ENCODE measurements at regions not wholly inside any gene's neighbourhood (a gene's known extent, or its start where the extent isn't known, plus 50 kb on each side); places are given as distances from the start of the nearest gene placed in this dataset.

DNA sequence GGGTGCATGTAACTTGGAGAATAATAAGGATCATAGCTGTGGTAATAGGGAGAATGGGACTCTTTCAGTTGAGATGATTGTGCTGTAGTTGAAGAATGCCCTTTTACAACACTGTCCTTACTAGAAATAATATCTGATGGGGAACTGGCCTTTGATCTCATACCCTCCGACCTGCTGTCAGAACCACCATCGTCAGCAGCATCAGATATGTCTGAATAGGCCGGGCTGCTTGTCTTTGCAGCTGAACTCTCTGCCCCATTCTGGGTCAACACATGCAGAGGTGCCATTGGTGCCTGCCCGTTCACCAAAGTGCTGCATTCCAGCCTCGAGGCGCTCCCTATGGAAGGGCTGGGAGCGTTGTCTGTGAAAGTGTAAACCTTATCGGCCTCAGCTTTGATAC, 99.1 kb downstream of the ZNF608 start:
- TF ChIP-seq SIN3A (IDR thresholded peaks at IDR 0.05; ENCODE audit: borderline replicate concordance, insufficient read depth, low read length): no peak
- no peak for TF ChIP-seq TAF1 (IDR thresholded peaks at IDR 0.05; ENCODE audit: borderline replicate concordance, insufficient read depth, low read length)
- TF ChIP-seq REST (IDR thresholded peaks at IDR 0.05; ENCODE audit: insufficient read depth in 1 of 2, low read depth in 2 of 2, low read length in 2 of 2): no peak
- no peak for TF ChIP-seq POLR2AphosphoS5 (IDR thresholded peaks at IDR 0.05; ENCODE audit: low read depth, low read length)
- no peak for TF ChIP-seq FOXP2 (optimal IDR thresholded peaks at IDR 0.05; ENCODE audit: borderline replicate concordance, extremely low read depth, extremely low read length, insufficient read depth)

- TF ChIP-seq POLR2AphosphoS5 (IDR thresholded peaks at IDR 0.05; ENCODE audit: low read depth, low read length): no peak
- no peak for TF ChIP-seq REST (IDR thresholded peaks at IDR 0.05; ENCODE audit: insufficient read depth in 1 of 2, low read depth in 2 of 2, low read length in 2 of 2)
- no peak for TF ChIP-seq TAF1 (IDR thresholded peaks at IDR 0.05; ENCODE audit: borderline replicate concordance, insufficient read depth, low read length)
- no peak for TF ChIP-seq FOXP2 (optimal IDR thresholded peaks at IDR 0.05; ENCODE audit: borderline replicate concordance, extremely low read depth, extremely low read length, insufficient read depth)
- no peak for TF ChIP-seq SIN3A (IDR thresholded peaks at IDR 0.05; ENCODE audit: borderline replicate concordance, insufficient read depth, low read length)
Measured at GRCh38 chr5:124645396-124645795, 101.0 kb downstream of the ZNF608 start.

DNA sequence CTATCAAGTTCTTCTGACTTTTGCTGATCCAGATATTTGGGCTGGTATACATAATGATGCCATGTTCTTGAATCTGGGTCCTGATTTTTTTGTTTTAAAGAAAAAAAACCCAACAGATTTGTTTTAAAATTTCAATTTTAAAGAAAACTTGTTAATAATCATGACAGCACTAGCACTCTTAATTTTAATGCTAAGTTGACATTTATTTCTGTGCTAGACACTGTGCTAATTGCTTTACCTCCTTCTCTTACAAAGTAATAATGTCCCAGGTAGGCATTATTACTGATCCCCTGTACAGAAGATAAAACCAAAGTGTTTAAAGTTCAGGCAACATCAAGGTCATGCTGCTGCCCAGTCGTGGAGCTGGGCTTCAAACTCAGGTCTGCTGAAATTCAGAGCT, 101.9 kb downstream of the ZNF608 start:
- TF ChIP-seq SIN3A (IDR thresholded peaks at IDR 0.05; ENCODE audit: borderline replicate concordance, insufficient read depth, low read length): no peak
- no peak for TF ChIP-seq TAF1 (IDR thresholded peaks at IDR 0.05; ENCODE audit: borderline replicate concordance, insufficient read depth, low read length)
- TF ChIP-seq FOXP2 (optimal IDR thresholded peaks at IDR 0.05; ENCODE audit: borderline replicate concordance, extremely low read depth, extremely low read length, insufficient read depth): no peak
- no peak for TF ChIP-seq POLR2AphosphoS5 (IDR thresholded peaks at IDR 0.05; ENCODE audit: low read depth, low read length)
- no peak for TF ChIP-seq REST (IDR thresholded peaks at IDR 0.05; ENCODE audit: insufficient read depth in 1 of 2, low read depth in 2 of 2, low read length in 2 of 2)

DNA sequence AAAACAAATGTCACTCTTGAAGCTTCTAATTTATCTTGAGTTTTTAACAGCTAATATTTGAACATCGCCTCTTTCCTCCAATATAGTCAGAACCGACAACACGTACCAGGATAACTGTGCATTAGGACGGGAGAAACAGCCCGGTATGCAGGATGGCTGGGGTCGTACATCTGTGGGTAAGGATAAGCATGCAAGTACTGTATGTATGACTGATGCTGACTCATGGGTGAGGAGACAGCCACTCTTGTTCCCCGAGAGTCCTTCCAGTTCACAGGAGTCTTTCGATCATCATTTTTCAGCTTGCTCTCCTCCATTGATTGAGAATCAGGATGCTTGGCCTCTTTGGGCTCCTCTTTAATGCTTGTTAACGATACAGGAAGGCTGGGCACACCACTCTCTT, 102.3 kb downstream of the ZNF608 start:
- no peak for TF ChIP-seq POLR2AphosphoS5 (IDR thresholded peaks at IDR 0.05; ENCODE audit: low read depth, low read length)
- TF ChIP-seq FOXP2 (optimal IDR thresholded peaks at IDR 0.05; ENCODE audit: borderline replicate concordance, extremely low read depth, extremely low read length, insufficient read depth): no peak
- TF ChIP-seq TAF1 (IDR thresholded peaks at IDR 0.05; ENCODE audit: borderline replicate concordance, insufficient read depth, low read length): no peak
- TF ChIP-seq SIN3A (IDR thresholded peaks at IDR 0.05; ENCODE audit: borderline replicate concordance, insufficient read depth, low read length): no peak

DNA sequence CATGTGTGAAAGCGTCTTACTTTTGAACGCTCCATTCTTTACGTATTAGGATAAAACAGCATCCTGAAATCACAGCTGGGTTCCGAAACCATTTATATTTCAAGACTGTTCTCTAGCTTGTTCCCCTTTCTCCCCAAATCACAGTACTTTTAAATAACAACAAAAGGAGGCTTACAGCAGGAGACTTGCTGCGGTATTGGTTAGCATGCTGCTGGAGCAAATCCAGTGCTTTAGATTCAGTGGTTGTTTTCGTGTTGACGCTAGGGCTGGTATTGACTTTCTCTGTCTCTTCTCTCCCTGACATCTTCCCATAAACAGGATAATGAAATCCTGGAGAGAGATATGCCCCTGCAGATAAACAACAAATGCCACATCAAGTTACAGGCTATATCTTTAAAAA, 103.1 kb downstream of the ZNF608 start:
- TF ChIP-seq TAF1 (IDR thresholded peaks at IDR 0.05; ENCODE audit: borderline replicate concordance, insufficient read depth, low read length) (no peak), FOXP2 (optimal IDR thresholded peaks at IDR 0.05; ENCODE audit: borderline replicate concordance, extremely low read depth, extremely low read length, insufficient read depth) (no peak), POLR2AphosphoS5 (IDR thresholded peaks at IDR 0.05; ENCODE audit: low read depth, low read length) (no peak), REST (IDR thresholded peaks at IDR 0.05; ENCODE audit: insufficient read depth in 1 of 2, low read depth in 2 of 2, low read length in 2 of 2) (no peak)
